HG03521 (cell line): ENCODE measurements at regions not wholly inside any gene's neighbourhood (a gene's known extent, or its start where the extent isn't known, plus 50 kb on each side); places are given as distances from the start of the nearest gene placed in this dataset.

Source experiments
- ATAC-seq: cut with Tn5 transposase; IDR thresholded peaks from one replicate; pipeline ENCODE4 v1.9.1; 2021; ENCODE audit warnings: mild to moderate bottlenecking, moderate library complexity; ENCODE audit not compliant: unreplicated experiment

GRCh38 chr7:130927062-130927461, 193.1 kb upstream of the KLF14 start:
- no peak for ATAC-seq

GRCh38 chr7:130927564-130927963, 193.6 kb upstream of the KLF14 start:
- no peak for ATAC-seq

DNA sequence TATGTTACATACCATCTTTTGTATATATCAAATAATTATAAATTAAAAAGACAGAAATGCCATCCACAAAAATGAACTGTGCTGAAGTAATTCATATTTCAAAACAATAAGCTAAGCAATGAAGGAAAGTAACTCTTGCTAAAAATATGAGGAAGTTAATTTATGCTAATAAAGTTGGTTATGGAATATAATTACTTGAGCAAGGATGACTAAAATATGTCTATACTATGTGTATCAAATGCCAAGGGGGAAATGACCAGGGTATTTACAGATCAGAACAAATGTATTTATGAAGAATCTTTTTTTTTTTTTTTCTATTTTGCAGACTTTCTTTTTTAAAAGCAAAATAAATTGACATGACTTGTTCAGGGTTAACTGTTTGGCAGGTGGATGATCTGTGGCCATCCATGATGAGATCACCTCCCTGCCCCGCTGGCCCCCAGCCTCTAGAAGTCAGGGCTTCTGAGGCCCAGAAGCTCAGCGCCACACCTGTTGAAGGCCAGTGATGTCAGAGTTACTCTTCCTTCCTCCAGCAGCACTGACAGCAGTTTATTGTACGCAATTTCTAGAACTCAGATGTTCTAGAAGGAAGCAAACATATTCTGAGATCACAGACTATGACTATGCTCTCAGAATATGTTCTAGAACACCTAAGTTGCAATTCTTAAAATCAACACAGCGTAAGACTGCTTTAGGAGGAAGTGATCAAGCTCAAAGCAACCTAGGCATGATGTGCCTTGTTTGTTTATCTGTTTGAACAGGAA, 196.1 kb upstream of the KLF14 start:
- no peak for ATAC-seq

DNA sequence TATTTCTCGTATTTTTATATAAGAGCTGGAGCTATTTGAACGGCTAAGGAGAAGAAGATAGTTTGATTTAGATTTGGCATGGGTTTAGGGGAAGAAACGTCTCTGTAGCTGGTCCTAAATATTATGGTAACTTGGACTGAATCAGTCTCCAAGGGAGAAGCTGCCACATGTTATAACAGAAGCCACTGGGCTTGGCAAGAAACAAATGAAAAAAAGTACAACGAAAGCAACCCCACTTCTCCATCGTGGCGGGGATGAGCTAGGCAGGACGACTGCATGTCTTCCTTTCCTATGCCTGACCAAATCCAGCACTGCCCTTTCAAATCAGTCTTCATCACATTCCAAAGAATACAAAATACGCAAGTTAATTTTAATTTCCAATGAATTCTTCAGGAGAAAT, 196.7 kb upstream of the KLF14 start:
- ATAC-seq = no peak

DNA sequence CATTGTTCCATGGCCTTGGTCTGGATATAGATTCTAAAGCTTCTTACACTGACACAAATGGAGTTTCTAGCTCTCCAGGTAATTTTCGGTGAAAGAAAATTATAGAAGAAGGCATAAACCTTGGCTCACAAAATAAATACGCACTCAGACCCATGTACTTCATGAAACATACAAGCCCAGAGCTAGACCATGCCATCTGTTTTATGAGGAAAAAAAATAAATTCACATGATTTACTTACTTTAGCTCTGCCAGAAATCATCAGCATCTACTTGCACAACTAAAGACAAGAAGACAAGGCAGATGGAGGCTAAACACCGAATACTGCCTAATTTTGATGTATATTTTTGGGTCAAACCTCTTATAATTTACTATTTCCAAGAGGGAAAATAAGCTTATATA, 197.4 kb upstream of the KLF14 start:
- no peak for ATAC-seq

DNA sequence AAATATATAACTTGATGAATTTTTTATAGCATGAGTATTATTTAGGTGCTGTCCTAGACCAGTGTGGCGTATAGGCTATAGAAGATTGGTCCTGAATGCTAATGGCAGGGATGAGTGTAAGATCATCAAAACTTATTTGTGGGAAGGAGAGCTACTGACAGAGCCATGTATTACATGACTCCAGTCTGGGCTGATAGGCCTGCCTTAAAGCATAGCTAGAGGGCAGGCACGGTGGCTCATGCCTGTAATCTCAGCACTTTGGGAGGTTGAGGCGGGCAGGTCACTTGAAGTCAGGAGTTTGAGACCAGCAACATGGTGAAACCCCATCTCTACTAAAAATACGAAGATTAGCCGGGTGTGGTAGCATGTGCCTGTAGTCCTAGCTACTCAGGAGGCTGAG, 198.1 kb upstream of the KLF14 start:
- ATAC-seq = no peak

DNA sequence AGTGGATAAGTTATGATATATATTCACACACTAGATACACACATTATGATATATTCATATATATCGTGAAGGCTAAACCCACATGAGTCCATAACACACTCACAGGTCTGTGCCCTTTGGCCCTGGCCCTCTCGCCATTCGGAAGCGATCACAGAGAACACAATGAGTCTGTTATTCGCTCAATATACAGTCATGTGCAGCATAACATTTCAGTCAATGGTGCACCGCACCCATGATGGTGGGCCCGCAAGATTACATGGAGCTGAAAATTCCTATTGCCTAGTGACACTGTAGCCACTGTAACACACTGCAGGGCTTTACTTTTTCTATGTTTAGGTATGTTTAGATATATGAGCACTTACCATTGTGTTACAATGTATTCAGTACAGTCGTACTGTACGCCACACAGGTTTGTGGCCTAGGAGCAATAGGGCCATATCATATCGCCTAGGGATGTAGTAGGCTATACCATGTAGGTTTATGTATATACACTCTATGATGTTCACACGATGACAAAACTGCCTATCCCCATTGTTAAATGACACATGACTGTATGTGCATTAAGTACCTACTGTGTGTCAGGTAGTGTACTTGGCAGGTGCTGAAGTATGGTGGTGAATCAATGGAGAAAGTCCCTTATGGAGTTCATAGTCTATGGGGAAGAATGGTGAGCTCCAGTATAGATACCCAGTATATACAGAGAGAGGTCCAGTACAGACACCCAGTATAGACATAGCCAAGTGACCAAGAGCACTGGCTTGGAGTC, 198.8 kb upstream of the KLF14 start:
- ATAC-seq = no peak

GRCh38 chr7:130933919-130934318, 199.9 kb upstream of the KLF14 start:
- no peak for ATAC-seq

DNA sequence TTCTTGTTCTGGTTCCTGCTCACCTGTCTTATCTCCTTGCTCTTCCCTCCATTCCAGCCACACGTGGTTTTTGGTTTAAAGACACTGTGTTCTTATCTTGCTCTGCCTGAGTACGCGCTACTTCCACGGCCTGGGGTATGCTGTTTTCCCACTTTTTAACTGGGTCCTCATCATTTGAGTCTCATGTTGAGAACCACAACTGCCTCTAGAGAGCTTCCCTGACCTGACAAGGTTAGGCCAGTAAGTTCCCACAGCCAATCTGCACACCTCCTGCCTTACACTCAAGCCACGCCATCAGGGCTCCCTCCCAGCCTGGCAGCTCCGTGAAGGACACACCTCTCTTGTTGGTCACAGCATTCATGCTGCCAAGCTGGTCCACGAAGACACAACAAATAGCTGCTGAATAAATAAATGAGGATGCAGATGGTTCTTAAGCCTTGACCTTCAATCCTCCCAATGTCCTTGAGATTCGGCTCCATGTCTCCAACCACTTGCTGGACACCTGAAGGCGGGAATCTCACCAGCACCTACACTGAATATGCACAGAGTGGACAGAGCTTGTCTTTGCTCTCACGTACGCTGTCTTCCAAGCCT, 201.7 kb upstream of the KLF14 start:
- no peak for ATAC-seq

DNA sequence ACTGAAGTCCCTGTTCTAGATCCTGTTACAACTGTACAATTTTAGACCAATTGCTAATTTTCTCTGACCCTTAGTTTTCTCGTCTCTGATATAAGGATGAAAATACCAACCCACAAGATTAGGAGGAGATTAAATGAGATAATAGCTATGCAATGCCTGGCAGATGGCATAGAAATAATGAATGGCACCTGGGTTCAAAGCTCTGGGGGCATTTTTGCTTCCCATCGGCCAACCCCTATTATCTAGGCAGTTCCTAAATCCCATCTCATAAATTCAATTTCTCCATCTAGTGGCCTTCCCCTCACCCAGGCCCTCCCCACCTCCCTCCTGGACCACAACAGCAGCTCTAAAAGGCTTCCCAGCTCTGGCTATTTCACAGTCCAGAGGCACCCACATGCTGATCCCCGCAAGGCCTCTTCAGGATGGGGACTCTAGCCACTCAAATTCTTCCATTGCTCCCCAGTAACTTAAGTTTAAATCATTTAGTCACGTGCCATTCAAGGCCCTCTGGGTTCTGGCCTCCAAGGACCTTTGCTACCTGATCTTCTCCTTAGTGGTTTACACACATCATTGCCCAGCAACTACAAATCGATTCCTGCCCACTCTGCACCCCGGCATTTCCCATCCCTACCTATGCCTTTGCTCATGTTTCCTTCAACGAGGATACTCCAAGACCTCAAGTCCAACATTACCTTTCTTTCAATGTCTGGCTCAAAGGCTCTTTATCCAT, 202.4 kb upstream of the KLF14 start:
- ATAC-seq = no peak

- ATAC-seq = no peak
These were observed 203.0 kb upstream of the KLF14 start for GRCh38 chr7:130937016-130937415.

- no peak for ATAC-seq
These were observed 203.8 kb upstream of the KLF14 start for GRCh38 chr7:130937830-130938229.

DNA sequence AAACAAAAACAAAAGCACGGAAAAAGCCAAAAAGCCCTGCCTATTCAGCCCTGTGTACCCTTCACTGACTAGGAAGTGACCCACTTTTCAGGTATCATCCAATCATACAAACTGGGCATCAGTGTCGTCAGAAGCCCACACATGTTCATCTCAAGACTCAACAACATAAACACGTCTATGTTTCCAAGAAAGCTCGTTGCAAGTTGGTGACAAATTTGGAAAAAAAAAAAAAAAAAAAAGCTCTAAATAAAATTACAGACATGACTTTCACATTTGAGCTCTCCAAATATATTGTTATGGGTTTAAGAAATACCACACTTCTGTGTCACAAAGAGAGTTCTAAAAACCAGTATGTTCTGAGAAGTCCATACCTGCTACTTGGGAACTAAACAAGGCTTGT, 204.7 kb upstream of the KLF14 start:
- no peak for ATAC-seq

- no peak for ATAC-seq
These were observed 205.5 kb upstream of the KLF14 start for GRCh38 chr7:130939321-130940095.

GRCh38 chr7:130940326-130940725, 206.3 kb upstream of the KLF14 start:
- no peak for ATAC-seq

- ATAC-seq = no peak
These were observed 206.9 kb upstream of the KLF14 start for GRCh38 chr7:130940907-130941306.

GRCh38 chr7:130941322-130942210, 207.6 kb upstream of the KLF14 start:
- ATAC-seq = no peak

DNA sequence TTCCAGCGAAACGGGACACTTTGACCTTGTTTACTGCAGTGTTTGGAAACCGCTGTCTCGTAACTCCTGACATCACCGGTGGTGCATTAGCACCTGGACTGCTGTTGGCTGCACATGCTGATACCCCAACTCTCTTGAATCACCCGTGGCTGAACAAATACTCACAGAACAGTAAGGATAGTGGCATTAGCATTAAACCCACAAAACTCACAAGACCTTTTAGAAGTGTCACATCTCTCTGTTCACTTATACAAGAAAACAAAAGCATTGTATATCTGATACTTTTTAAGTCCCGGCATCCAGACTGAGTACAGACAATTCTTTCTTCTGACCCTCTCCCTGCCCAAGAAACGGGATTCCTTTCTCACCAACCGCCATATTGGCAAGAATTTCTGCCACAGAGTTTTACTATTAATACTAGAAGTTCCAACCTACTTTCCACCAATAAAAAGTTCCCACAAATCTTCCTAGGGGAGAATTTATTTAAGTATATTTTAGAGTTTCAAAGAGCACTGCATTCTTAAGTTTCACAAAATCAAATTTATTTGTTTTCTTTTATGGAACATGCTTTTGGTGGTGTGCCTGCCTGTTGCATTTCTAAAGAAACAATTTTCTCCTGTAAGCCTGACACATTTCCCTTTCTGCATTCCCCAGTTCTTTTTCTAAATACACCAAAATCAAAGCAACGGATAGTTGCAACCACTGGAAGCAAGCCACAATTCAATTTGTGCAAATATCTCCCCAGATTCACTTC, 208.4 kb upstream of the KLF14 start:
- ATAC-seq = no peak

GRCh38 chr7:130943336-130943901, 209.4 kb upstream of the KLF14 start:
- ATAC-seq = peak; percentile 24
